HEK293T (cell line): ENCODE measurements at regions not wholly inside any gene's neighbourhood (a gene's known extent, or its start where the extent isn't known, plus 50 kb on each side); places are given as distances from the start of the nearest gene placed in this dataset.

Experiments used
- FOXA1 ChIP-seq: fragments of 450-650 bp; IDR thresholded peaks from 2 replicates; pipeline ENCODE4 v1.6.1; 2016; ENCODE audit warnings: mild to moderate bottlenecking
- FOXM1 ChIP-seq: fragments of 450-650 bp; IDR thresholded peaks from 2 replicates; pipeline ENCODE4 v1.6.1; 2017; ENCODE audit warnings: mild to moderate bottlenecking, borderline replicate concordance
- HDGF ChIP-seq: fragments of 450-650 bp; IDR thresholded peaks from 2 replicates; pipeline ENCODE4 v1.6.1; 2017; ENCODE audit warnings: antibody characterized with exemption, borderline replicate concordance
- NFRKB ChIP-seq: fragments of 450-650 bp; IDR thresholded peaks from 2 replicates; pipeline ENCODE4 v1.6.1; 2016; ENCODE audit warnings: mild to moderate bottlenecking, moderate library complexity
- SUZ12 ChIP-seq: fragments of 450-650 bp; IDR thresholded peaks from 2 replicates; pipeline ENCODE4 v1.6.1; 2016; ENCODE audit warnings: mild to moderate bottlenecking

DNA sequence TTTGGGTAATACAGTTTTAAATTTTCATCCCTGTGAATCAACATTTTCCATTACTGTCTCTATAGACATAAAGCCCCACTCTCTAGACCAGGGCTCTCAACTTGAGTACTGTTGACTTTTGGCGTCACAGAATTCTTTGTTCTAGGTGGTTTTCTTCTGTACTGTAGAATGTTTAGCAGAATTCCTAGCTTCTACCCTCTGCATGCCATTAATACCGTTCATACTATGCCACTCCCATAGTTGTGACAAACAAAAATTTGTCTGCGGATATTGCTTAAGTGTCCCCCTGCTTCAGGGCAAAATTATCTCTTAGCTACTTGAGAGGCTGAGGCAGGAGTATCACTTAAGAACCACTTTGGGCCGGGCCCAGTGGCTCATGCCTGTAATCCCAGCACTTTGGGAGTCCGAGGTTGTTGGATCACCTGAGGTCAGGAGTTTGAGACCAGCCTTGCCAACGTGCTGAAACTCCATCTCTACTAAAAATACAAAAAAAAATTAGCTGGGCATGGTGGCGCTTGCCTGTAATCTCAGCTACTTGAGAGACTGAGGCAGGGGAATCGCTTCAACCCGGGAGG, 57.3 kb upstream of the NRG3 start:
- no peak for TF ChIP-seq FOXM1
- TF ChIP-seq HDGF: no peak
- TF ChIP-seq FOXA1: no peak
- TF ChIP-seq SUZ12: no peak
- no peak for TF ChIP-seq NFRKB
